ENCODE measurements at regions not wholly inside any gene's neighbourhood (a gene's known extent, or its start where the extent isn't known, plus 50 kb on each side); places are given as distances from the start of the nearest gene placed in this dataset.

DNA sequence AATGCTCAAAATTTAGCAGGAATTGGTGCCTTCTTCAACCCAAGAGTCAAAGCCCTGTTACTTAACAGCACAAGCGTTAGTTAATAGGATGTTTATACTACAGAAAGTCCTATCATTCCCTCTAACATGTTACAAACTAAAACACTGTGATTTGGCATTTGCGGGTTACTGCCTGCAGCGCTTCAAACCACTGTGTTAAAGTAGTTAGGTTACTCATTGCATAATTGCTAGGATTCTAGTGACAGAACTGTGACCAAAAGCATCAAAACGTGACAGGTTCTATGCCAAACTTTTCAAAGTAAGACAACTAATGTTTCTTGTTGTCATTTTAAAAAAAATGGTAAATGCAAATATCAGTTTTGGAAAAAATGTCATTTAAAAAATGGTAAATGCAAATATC lies 442.8 kb upstream of the ZFP42 start:
- TF ChIP-seq, protein P1, sequence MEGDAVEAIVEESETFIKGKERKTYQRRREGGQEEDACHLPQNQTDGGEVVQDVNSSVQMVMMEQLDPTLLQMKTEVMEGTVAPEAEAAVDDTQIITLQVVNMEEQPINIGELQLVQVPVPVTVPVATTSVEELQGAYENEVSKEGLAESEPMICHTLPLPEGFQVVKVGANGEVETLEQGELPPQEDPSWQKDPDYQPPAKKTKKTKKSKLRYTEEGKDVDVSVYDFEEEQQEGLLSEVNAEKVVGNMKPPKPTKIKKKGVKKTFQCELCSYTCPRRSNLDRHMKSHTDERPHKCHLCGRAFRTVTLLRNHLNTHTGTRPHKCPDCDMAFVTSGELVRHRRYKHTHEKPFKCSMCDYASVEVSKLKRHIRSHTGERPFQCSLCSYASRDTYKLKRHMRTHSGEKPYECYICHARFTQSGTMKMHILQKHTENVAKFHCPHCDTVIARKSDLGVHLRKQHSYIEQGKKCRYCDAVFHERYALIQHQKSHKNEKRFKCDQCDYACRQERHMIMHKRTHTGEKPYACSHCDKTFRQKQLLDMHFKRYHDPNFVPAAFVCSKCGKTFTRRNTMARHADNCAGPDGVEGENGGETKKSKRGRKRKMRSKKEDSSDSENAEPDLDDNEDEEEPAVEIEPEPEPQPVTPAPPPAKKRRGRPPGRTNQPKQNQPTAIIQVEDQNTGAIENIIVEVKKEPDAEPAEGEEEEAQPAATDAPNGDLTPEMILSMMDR (IDR thresholded peaks at IDR 0.05): no peak
- TF ChIP-seq POLR2A (IDR thresholded peaks at IDR 0.05): no peak
